ENCODE measurements at regions not wholly inside any gene's neighbourhood (a gene's known extent, or its start where the extent isn't known, plus 50 kb on each side); places are given as distances from the start of the nearest gene placed in this dataset.

DNA sequence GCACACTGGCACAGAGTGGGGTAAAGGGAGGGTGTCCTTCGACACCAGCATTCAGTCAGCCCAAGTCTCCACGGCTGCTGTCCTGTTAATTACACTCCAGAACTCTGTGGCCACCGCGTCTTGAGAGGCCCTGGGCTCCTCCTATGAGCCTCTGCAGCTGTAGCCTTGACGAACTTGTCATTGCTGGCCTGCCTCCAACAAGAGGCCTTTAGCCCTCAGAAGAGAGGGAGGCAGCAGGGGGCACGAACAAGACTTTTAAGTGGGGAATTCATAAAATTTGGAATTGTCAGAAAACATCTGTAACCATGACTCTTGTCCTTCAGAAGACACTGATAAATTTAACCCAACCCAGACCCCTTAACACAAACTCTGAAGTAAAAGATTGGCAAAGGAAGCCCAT, 241.9 kb downstream of the UQCRFS1 start:
- no peak for TF ChIP-seq SMAD3 (CRISPR knock-in tag; IDR thresholded peaks at IDR 0.05; ENCODE audit: borderline replicate concordance)
- TF ChIP-seq, protein P1, sequence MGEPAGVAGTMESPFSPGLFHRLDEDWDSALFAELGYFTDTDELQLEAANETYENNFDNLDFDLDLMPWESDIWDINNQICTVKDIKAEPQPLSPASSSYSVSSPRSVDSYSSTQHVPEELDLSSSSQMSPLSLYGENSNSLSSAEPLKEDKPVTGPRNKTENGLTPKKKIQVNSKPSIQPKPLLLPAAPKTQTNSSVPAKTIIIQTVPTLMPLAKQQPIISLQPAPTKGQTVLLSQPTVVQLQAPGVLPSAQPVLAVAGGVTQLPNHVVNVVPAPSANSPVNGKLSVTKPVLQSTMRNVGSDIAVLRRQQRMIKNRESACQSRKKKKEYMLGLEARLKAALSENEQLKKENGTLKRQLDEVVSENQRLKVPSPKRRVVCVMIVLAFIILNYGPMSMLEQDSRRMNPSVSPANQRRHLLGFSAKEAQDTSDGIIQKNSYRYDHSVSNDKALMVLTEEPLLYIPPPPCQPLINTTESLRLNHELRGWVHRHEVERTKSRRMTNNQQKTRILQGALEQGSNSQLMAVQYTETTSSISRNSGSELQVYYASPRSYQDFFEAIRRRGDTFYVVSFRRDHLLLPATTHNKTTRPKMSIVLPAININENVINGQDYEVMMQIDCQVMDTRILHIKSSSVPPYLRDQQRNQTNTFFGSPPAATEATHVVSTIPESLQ (CRISPR knock-in tag; IDR thresholded peaks at IDR 0.05) = no peak
- TF ChIP-seq, protein P2, sequence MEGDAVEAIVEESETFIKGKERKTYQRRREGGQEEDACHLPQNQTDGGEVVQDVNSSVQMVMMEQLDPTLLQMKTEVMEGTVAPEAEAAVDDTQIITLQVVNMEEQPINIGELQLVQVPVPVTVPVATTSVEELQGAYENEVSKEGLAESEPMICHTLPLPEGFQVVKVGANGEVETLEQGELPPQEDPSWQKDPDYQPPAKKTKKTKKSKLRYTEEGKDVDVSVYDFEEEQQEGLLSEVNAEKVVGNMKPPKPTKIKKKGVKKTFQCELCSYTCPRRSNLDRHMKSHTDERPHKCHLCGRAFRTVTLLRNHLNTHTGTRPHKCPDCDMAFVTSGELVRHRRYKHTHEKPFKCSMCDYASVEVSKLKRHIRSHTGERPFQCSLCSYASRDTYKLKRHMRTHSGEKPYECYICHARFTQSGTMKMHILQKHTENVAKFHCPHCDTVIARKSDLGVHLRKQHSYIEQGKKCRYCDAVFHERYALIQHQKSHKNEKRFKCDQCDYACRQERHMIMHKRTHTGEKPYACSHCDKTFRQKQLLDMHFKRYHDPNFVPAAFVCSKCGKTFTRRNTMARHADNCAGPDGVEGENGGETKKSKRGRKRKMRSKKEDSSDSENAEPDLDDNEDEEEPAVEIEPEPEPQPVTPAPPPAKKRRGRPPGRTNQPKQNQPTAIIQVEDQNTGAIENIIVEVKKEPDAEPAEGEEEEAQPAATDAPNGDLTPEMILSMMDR (IDR thresholded peaks at IDR 0.05) = no peak
- no peak for TF ChIP-seq NFYB (CRISPR knock-in tag; conservative IDR thresholded peaks at IDR 0.05; ENCODE audit: low read depth)
- TF ChIP-seq TP53 (CRISPR knock-in tag; IDR thresholded peaks at IDR 0.05) = no peak
- no peak for TF ChIP-seq CBFB (CRISPR knock-in tag; IDR thresholded peaks at IDR 0.05; ENCODE audit: low read depth)

Measured in WTC11 (cell line).